ENCODE measurements at regions not wholly inside any gene's neighbourhood (a gene's known extent, or its start where the extent isn't known, plus 50 kb on each side); places are given as distances from the start of the nearest gene placed in this dataset.

GRCh38 chr15:94600505-94600904, 369.1 kb downstream of the MCTP2 start:
- H3K4me3 ChIP-seq (ENCODE audit: control insufficient read depth, low read depth, low read length): no peak overlapping the region
- DNase-seq (ENCODE audit: low read depth): no peak
- TF ChIP-seq, protein P1, sequence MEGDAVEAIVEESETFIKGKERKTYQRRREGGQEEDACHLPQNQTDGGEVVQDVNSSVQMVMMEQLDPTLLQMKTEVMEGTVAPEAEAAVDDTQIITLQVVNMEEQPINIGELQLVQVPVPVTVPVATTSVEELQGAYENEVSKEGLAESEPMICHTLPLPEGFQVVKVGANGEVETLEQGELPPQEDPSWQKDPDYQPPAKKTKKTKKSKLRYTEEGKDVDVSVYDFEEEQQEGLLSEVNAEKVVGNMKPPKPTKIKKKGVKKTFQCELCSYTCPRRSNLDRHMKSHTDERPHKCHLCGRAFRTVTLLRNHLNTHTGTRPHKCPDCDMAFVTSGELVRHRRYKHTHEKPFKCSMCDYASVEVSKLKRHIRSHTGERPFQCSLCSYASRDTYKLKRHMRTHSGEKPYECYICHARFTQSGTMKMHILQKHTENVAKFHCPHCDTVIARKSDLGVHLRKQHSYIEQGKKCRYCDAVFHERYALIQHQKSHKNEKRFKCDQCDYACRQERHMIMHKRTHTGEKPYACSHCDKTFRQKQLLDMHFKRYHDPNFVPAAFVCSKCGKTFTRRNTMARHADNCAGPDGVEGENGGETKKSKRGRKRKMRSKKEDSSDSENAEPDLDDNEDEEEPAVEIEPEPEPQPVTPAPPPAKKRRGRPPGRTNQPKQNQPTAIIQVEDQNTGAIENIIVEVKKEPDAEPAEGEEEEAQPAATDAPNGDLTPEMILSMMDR (IDR thresholded peaks at IDR 0.05; ENCODE audit: control insufficient read depth, insufficient read depth, low read depth, low read length, missing control alignments): no peak

DNA sequence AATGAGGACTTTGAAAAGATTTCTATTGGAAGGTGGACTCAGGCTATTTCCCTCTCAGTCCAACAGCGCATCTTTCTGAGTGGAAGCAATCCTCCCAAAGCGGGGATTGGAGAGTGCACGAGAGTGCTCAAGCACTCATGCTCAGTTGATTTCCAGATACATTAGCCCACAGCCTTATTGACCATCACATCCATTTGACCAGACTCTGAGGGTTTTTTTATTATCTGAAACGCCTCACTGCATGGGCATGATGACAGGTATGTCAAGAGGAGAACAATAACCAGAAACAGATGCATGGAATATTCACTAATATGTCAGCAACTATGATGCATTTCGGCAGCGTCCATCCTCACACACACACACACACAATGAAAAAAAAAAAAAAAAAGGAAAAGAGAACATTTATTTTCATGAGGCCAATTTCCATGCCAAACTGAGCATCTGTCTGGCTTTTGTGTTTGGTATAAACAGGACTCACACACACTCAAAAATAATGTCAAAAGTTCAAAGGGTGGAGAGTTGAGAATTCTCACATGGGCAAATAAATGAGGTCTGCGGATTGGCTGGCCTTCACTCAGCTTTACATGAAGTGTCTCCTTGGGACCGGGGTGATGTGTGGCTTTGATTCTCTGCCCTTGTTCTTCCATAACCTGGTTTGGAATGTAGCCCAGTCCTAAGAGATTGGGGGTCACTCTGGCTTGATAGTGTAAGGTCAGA, 371.6 kb downstream of the MCTP2 start:
- TF ChIP-seq, protein P1 (IDR thresholded peaks at IDR 0.05; ENCODE audit: control insufficient read depth, insufficient read depth, low read depth, low read length, missing control alignments): no peak
- H3K4me3 ChIP-seq (ENCODE audit: control insufficient read depth, low read depth, low read length): no peak overlapping the region
- DNase-seq (ENCODE audit: low read depth): no peak

GRCh38 chr15:94606286-94606685, 374.9 kb downstream of the MCTP2 start:
- H3K4me3 ChIP-seq (ENCODE audit: control insufficient read depth, low read depth, low read length): no peak overlapping the region
- DNase-seq (ENCODE audit: low read depth): no peak
- TF ChIP-seq, protein P1 (IDR thresholded peaks at IDR 0.05; ENCODE audit: control insufficient read depth, insufficient read depth, low read depth, low read length, missing control alignments): no peak

GRCh38 chr15:94607176-94607654, 375.9 kb downstream of the MCTP2 start:
- H3K4me3 ChIP-seq (ENCODE audit: control insufficient read depth, low read depth, low read length): no peak overlapping the region
- DNase-seq (ENCODE audit: low read depth): no peak
- TF ChIP-seq, protein P1 (IDR thresholded peaks at IDR 0.05; ENCODE audit: control insufficient read depth, insufficient read depth, low read depth, low read length, missing control alignments): no peak

DNA sequence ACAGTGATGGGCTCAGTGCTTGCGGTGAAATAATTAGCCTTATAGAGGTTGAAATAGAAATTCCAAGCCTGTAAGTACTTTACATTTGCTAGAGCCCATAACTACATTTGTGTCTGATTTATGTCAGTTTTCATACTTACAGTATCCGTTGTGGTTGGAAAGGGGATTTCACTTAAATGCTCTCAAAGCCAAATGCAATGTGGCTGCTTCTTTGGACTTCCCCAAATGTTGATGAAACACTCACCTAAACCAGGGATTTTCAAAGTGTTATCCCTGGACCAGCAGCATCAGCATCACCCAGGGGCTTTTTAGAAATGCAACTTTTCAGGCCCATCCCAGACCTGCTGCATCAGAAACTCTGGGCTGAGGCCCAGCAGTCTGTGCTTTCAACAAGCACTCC, 378.7 kb downstream of the MCTP2 start:
- TF ChIP-seq, protein P1 (IDR thresholded peaks at IDR 0.05; ENCODE audit: control insufficient read depth, insufficient read depth, low read depth, low read length, missing control alignments): no peak
- no peak for DNase-seq (ENCODE audit: low read depth)
- no peak overlapping the region for H3K4me3 ChIP-seq (ENCODE audit: control insufficient read depth, low read depth, low read length)

DNA sequence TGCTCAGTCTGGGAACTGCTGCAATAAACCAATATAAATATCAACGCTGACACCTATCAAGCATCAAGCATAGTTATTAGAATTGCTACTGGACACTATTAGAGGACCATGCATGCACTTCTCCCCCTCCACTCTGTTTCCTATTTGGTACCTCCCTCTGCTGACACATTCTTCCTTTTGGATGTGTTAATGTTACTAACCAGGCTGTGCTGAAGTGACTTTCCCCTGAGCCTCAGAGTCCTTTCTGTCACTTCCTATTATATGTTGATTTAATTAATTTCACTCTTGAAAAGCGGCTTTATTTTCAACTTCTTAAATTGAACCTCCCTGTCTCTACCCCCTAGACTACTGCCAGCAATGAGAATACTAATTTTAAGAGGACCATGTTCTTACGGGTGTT, 379.1 kb downstream of the MCTP2 start:
- TF ChIP-seq, protein P1 (IDR thresholded peaks at IDR 0.05; ENCODE audit: control insufficient read depth, insufficient read depth, low read depth, low read length, missing control alignments): no peak
- DNase-seq (ENCODE audit: low read depth): no peak
- no peak overlapping the region for H3K4me3 ChIP-seq (ENCODE audit: control insufficient read depth, low read depth, low read length)

Measured in AG09309 (cell line).